Activated T-cell treated with anti-CD3 and anti-CD28 coated beads for 1 hour (primary cell): ENCODE measurements at regions not wholly inside any gene's neighbourhood (a gene's known extent, or its start where the extent isn't known, plus 50 kb on each side); places are given as distances from the start of the nearest gene placed in this dataset.
"Not testable (repeated sequence)": the region's sequence is repeated elsewhere in the genome, so short reads cannot be mapped to it uniquely, and the experiment has no call there.

Source experiments
- DNase-seq: peaks from one replicate; pipeline ENCODE4 v3.0.0-alpha.2; 2020; ENCODE audit warnings: low read depth

DNA sequence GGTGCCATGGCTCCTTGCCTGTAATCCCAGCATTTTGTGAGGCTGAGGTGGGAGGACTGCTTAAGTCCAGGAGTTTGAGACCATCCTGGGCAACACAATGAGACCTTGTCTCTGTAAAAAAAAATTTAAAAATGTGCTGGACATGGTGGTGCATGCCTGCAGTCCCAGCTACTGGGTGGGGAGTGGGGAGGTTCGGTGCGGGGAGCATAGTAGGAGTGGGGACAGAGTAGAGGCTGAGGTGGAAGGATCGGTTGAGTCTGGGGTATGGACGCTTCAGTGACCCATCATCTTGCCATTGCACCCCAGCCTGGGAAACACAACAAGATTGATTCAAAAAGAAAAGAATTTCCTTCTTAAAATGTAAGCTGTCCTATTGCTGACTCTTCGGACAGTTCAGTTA, 1490.0 kb upstream of the GBE1 start:
- no peak for DNase-seq

DNA sequence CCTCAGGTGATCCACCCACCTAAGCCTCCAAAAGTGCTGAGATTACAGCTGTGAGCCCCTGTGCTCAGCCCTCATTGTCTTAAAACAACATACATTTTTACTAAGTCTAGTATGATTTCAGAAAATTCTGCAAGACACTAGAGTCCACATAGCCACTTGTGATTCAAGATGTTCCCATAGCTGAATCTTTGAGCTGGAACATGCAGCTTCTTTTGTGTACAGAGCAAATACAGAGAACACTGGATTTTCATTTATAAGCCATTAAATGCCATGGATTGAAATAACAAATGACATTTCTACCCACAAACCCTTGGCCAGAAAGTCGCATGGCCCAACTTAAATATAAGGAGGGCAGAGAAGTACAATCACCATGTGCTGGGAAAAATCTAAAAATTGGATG, 1489.2 kb upstream of the GBE1 start:
- DNase-seq = no peak

- no peak for DNase-seq
Observed at GRCh38 chr3:83248454-83248853, 1487.0 kb upstream of the GBE1 start.

GRCh38 chr3:83235180-83235814, 1473.9 kb upstream of the GBE1 start:
- DNase-seq = no peak

GRCh38 chr3:83233715-83234114, 1472.3 kb upstream of the GBE1 start:
- no peak for DNase-seq

- DNase-seq = no peak
Observed at GRCh38 chr3:83230841-83231240, 1469.4 kb upstream of the GBE1 start.

- DNase-seq = no peak
Observed at GRCh38 chr3:83230376-83230775, 1468.9 kb upstream of the GBE1 start.

DNA sequence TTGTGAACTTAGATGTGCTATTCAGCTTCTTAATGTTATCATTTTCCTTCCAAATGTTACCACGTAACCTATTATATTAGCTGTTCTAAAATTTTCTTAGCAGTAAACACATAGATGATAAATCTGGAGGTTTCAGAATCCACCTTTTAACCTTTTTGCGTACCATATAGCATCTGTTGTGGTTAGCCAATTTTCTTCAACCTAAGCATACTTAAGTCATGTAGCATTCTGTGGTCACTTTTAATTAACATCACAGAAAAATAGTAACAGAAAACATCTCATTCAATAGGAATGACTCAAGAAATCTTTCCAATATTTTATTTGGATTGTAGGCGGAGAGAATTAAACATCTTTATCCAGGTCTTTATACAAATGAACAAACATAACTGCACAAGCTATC, 1465.3 kb upstream of the GBE1 start:
- no peak for DNase-seq

DNA sequence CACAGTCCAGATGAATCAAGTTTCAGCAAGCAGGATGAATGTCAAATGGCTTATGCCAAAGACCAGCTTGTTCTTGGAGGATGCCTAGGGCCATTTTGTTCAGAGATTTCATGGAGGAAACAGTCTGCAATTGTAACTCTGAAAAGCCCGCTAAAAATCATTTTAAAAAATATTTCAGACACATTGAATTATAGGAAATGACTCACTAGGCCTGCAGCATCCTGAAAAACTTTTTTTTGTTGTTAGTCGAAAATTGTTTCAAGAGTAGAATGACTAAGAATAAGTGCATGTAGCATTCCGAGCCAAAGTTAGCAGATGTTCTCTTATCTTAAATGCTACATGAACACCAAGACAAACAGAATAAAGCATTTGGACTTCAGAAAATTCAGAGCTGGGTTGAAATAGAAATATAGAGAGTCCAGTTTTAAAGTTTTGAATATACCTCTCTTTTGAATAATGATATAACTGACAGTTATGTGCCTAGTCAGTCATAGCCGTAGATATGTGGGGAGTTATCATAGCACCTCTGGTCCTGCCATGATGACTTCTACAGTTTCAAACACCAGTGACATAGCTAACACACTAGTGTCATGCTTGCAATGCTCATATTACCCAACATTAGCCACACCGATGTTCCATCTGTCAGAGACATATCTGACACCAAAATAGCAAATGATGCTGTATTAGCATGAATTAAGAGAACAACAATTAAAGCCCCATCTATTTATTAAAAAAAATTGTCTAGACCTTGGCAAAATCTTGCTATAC, 1462.8 kb upstream of the GBE1 start:
- DNase-seq = no peak

- DNase-seq = no peak
Observed at GRCh38 chr3:83218383-83219200, 1457.1 kb upstream of the GBE1 start.

DNA sequence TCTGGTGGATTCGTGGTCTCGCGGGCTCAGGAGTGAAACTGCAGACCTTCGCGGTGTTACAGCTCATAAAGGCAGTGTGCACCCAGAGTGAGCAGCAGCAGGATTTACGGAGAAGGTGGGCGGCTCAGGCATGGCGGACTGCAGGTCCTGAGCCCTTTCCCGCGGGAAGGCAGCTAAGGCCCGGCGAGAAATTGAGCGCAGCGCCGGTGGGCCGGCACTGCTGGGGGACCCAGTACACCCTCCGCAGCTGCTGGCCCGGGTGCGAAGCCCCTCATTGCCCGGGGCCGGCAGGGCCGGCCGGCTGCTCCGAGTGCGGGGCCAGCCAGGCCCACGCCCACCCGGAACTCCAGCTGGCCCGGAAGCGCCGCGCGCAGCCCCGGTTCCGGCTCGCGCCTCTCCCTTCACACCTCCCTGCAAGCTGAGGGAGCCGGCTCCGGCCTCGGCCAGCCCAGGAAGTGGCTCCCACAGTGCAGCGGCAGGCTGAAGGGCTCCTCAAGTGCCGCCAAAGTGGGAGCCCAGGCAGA, 1456.2 kb upstream of the GBE1 start:
- not testable (repeated sequence) for DNase-seq

- no peak for DNase-seq
Observed at GRCh38 chr3:83216919-83217594, 1455.6 kb upstream of the GBE1 start.

- DNase-seq = no peak
Observed at GRCh38 chr3:83195243-83195642, 1433.8 kb upstream of the GBE1 start.

DNA sequence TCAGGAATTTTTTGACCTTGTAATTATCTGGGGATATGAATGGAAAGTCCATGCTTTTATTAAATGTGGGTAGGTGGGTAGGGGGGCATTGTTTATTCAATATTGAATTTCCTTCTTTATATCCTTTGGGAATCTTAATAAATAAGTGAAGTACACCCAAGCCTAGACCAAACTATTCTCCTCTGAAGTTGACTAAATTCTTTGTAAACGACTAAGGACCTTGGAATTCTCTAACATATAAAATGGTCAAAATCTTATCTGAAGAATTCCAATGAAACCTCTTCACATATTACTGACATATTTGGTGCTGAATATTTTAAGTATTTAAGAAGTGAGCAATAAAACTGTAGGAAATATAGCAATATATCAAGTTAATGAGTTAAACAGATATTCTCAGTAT, 1432.1 kb upstream of the GBE1 start:
- DNase-seq = no peak

DNA sequence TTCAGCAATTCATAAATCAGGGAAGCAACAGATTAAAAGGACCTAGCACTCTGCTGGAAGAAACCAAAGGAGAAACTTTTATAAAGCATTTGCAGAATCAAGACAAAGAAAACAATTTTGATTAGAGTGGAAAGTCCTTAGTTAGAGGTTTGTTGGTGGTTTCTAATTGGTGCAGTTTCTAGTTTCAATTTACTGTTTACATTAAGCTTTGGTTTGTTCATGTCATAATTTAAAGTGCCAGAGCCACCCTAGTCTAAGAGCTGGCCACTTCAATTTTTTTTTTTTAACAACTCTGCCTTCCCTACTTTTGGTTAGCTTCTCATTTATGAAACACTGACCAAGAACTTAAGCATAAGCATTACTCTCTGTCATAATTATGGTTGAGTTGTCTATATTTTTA, 1428.2 kb upstream of the GBE1 start:
- no peak for DNase-seq

DNA sequence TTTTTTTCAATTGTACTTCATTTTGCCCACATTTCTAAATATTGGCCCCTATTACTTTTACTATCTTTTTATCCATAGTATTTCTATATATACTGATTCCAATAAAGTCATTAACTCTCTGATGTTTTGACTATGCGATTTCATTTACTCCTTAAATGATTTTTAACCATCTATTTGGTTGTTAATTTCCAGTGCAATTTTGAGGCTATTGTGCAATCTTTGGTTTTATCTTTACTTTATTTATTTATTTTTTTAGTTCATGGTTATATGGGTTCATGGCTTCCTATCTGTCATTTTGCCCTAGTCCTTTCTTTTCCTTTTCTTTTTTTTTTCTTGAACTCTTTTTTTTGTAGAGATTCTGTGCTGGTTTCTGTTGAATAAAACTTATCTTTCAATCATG, 1408.0 kb upstream of the GBE1 start:
- DNase-seq = no peak

- no peak for DNase-seq
Observed at GRCh38 chr3:83150896-83151295, 1389.5 kb upstream of the GBE1 start.

DNA sequence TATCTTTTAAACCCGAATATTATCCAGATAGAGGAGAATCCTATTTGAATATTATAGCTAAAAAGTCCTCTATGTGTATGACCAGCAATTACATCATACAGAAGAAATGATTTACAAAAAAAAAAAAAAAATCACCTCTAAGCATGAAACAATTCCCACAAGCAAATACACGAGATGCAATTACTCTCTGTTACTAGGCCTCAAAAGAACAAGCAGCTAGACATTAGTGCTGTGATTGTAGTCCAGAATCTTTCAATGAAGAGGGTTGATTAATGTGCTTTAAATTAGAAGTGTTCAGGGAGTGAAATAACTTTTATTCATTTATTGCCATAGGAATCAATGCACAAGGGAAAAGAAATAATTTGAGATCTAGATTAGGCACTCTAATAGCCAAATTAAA, 1379.5 kb upstream of the GBE1 start:
- DNase-seq = no peak

- no peak for DNase-seq
Observed at GRCh38 chr3:83131236-83131635, 1369.8 kb upstream of the GBE1 start.

DNA sequence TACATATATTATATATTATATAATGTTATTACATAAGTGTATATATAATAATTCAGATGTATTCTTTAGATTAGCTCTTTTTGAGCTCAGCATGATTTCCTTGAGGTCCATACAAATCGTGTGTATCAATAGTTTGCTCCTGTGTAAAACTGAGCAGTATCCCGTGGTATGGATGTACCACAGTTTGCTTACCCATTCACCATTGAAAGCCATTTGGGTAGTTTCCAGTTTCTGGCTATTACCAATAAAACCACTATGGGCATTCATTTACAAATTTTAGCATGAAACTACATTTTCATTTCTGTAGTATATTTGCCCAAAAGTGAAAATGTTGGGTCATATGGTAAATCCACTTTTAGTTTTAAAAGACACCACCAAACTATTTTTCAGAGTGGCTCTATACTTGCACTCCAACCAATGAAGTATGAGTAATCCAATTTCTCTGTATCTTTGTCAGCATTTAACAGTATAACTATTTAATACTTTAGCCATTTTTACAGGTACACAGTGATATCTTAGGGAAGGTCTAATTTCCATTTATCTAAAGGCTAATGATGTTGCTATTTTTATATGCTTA, 1361.4 kb upstream of the GBE1 start:
- DNase-seq = no peak

DNA sequence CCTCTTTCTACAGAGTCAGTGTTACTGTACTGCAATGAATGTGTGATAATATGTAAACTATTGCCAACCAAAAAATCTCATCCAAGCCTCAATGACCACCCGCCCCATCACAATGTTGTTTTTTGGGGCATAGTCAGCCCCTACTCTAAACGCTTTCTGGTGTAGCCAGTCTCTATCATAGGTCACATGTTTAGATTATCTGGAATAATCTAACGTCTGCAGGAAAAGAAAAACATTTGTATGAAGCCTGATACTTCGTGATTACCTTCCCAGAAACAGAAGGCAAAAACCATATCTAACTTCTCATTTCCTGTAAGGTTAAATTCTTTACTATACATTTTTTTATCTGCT, 1331.8 kb upstream of the GBE1 start:
- DNase-seq = no peak
